GM19468 (cell line): ENCODE measurements at regions not wholly inside any gene's neighbourhood (a gene's known extent, or its start where the extent isn't known, plus 50 kb on each side); places are given as distances from the start of the nearest gene placed in this dataset.

Source experiments
- ATAC-seq: cut with Tn5 transposase; IDR thresholded peaks from one replicate; pipeline ENCODE4 v1.9.1; 2021; ENCODE audit warnings: mild to moderate bottlenecking, moderate library complexity, moderate number of reproducible peaks; ENCODE audit not compliant: unreplicated experiment; ENCODE audit errors: extremely low read depth

DNA sequence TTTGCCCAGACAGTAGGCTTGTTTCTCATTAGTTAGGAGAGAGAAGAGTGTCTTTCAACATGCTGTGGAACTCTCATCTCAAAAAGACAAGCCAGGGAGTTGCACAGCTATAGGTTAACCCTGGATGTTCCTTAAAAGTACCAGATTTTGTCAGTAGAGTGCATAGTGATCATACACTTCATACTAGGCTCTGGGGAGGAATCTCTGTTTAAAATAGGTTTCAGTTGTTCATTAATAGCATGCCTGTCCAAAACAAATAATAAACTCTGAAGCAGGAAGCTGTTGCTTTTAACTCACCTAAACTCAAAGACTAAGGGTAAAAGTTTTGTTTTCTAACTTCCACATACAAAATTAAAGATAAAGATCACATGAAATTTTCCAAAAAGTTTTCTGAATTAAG is 1948.4 kb downstream of the C4orf33 start:
- ATAC-seq, result no peak

DNA sequence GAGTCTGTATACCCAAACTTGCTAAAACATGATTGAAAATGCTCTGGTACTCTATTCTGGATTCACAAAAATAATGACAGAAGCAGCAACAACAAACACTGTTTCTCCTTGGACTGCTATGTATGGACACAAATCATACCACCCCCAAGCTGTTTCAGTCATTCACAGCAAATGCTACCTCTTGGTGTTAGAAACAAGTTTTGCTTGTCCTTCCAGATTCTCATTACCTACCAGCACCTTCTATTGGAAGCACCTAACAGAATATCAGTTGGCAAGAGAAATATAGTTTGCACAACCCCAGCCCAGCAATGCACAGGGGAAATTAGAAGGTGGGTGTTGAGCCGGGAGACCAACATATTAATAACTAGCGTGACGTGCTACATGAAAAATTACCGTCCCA is 1950.9 kb downstream of the C4orf33 start:
- ATAC-seq, result no peak

- no peak for ATAC-seq
Observed at GRCh38 chr4:131052646-131053045, 1956.7 kb downstream of the C4orf33 start.

- no peak for ATAC-seq
Observed at GRCh38 chr4:131054489-131055019, 1958.6 kb downstream of the C4orf33 start.

GRCh38 chr4:131061734-131062133 is 1965.8 kb downstream of the C4orf33 start:
- no peak for ATAC-seq

DNA sequence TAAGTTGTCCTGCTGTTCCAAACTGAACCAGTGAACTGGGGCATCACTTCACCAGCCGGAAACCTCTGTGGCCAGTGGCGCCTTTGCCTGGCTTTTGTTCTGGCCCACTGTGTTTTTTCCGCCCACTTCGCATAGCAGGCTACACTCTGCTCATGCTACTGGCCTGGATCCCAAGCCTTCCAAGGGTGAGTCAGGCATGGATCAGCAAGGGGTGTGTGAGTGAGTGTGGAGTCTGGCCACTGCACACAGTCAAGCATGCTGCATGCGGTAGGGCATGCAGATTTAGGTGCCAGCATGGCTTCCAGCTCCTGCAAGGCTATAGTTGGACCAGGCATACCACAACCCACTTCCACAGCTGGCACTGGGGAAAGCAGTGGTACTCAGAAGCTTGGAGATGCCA is 1967.9 kb downstream of the C4orf33 start:
- no peak for ATAC-seq

- ATAC-seq, result no peak
Observed at GRCh38 chr4:131081069-131081468, 1985.1 kb downstream of the C4orf33 start.

DNA sequence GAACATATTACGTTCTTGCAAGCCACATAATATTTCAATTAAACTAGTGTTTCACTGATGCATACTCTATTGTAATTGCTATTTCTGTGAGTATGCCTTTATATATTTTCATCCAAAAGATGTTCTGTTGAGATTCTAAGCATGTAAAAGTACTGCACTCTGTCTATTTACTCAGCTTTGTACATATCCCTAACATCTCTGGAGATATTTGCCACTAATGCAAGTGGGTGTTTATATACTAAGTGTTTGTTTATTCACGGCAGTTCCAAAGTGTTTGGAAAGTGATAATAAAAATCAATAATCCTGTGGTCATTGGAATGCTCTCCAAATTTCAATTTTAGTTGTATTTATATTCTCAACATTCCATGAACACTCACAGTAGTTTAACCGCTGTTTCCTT is 1989.0 kb downstream of the C4orf33 start:
- ATAC-seq, result no peak

GRCh38 chr4:131091896-131092295 is 1995.9 kb downstream of the C4orf33 start:
- ATAC-seq, result no peak

GRCh38 chr4:131093303-131093702 is 1997.4 kb downstream of the C4orf33 start:
- no peak for ATAC-seq

DNA sequence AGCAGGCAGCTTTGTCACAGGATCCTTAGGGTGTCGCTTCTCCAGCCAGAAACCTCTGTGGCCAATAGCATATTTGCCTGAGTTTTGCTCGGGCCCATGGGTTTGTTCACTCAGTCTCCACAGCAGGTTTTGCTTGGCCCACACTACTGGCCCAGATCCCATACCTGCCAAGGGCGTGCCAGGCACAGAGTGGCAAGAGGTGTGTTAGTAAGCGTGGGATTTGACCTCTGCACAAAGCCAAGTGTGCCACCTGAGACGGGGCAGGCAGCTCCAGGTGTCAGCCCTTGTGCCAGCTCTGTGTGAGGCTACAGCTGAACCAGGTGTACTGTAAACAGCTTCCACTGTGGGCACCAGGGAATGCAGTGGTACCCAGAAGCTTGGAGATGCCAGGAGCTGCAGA is 2003.0 kb downstream of the C4orf33 start:
- no peak for ATAC-seq

GRCh38 chr4:131113273-131113672 is 2017.3 kb downstream of the C4orf33 start:
- no peak for ATAC-seq

DNA sequence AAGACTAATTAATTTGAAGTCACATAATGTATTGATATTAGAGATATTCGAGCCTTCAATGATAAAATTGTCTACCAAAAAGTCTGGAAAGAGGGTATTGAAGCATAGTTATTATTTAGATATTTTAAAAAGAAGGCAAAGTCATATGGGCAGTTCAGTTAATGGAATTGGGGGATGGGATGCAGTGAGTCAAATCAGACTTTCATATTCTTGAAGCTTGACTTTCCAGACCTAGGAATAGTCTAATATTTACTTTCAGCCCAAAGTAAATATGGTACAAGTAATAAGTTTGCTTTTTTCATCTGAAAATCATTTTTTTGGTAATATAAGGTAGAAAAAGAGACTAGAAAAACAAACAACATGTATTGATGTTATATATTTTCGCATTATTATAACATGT is 2017.8 kb downstream of the C4orf33 start:
- no peak for ATAC-seq

DNA sequence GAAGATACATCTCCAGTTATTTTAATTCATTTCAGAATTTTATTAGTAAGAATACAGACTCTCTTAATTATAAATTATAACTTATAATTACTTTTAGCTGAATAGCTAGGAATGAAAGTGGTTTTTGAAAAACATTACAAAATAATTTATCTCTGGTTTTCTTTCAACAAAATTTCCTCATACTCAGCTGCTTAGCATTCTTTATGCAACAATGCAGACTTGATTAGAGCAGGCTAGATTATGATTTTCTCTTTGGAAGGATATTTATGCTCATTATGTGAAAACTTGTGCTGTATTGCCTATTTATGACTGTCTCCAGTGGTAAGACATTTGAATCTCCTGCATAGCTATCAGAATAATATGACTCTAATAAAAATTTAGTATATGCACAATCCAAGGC is 2023.7 kb downstream of the C4orf33 start:
- ATAC-seq, result no peak

- ATAC-seq, result no peak
Observed at GRCh38 chr4:131137196-131137595, 2011.9 kb upstream of the PCDH10 start.

- no peak for ATAC-seq
Observed at GRCh38 chr4:131159261-131159660, 1989.8 kb upstream of the PCDH10 start.

GRCh38 chr4:131192318-131192717 is 1956.8 kb upstream of the PCDH10 start:
- no peak for ATAC-seq

DNA sequence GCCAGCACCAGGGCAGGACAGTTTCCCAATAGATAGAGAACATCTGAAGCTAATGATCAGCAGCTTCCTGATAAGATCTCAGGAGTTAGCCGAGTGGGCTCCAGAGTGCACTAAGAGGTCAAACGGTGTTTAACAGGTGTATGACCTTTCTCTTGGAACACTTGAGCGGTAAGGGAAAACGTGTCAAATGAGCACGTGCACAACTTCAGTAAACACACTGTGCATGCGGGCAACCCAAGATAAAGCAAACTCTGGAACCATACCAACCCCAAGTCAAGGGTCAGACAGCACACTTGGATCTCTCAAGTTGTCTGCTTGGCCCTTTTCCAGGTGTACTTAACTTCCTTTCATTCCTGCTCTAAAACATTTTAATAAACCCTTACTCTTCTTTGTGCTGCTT is 1941.5 kb upstream of the PCDH10 start:
- no peak for ATAC-seq

DNA sequence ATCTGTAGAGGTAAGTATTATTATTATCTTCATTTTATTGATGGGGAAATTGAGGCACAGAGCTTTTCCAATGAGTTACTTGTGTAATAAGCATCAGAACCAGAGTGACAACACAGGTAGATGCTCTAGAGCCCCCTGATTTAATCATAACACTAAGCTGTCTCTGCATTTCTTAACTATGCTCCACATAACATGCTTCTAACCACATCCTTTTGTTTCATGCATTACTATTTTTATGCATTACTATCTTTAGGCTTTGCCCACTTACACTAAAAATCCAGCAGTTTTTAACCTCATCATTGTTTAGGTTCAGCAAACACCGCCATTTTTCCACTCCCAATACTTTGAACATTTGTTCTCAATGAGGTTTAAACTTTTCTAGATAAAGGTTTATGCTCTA is 1900.8 kb upstream of the PCDH10 start:
- ATAC-seq, result no peak

DNA sequence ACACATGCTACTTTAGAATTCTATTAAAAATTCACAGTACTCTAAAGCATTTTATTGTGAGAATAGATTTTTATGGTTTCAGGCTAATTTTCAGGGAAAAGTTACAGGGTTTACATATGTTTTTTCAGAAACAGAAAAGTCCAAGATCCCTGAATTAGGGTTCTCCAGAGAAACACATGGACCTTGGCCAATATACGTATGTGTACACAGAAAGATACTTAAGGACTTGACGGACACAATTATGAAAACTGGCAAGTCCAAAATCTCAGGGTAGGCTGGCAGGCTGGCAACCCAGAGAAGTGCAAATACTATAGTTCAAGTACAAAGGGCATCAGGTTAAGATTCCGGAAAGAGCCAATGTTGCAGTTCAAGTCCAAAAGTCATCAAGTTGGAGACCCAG is 1897.8 kb upstream of the PCDH10 start:
- ATAC-seq, result no peak

GRCh38 chr4:131257241-131257640 is 1891.9 kb upstream of the PCDH10 start:
- ATAC-seq, result no peak

- ATAC-seq, result no peak
Observed at GRCh38 chr4:131258361-131258760, 1890.7 kb upstream of the PCDH10 start.

DNA sequence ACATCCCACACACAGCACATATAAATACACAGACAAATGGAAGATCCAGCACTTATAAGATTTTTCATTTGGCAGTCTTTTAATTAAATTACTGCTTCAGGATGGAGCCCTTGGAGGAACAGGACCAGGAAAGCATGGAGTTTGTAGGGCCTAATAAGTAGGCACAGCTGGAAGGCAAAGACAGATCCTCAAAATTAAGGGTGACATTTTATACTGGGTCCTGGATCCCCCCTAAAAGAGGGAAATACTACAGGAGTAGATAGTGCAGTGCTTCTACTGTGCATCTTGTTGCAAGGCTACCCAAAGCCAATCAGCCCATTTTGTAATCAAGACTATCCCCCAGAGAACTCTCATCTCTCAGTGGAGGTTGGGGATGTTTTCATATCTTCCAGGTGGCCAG is 1860.7 kb upstream of the PCDH10 start:
- no peak for ATAC-seq
